IMR-90 (cell line): ENCODE measurements at regions not wholly inside any gene's neighbourhood (a gene's known extent, or its start where the extent isn't known, plus 50 kb on each side); places are given as distances from the start of the nearest gene placed in this dataset.

ENCODE experiments used
- ATAC-seq: fragments of 200-7000 bp; cut with Tn5 transposase; 2 replicates; pipeline ENCODE4 v1.9.1; 2020; ENCODE audit warnings: low read depth, mild to moderate bottlenecking, moderate library complexity
- BruUV-seq: library from RNA; stranded (reverse); fragments of 400-500 nt; replicated peaks from 2 replicates; lab custom pipeline; 2021; lab: Mats Ljungman, UMichigan
- CTCF ChIA-PET: fragments of 300-600 bp; formaldehyde crosslinking; extraction: SDS; loops from one replicate; lab custom pipeline; 2021; ENCODE audit warnings: antibody characterized with exemption; lab: Yijun Ruan, JAX
- POLR2A ChIA-PET: fragments of 300-600 bp; sonication (Branson Sonifier 250); formaldehyde crosslinking; loops from one replicate; lab custom pipeline; 2022; ENCODE audit warnings: antibody characterized with exemption; ENCODE audit not compliant: unreplicated experiment; lab: Charles Lee
- DNase-seq: peaks from one replicate; pipeline ENCODE4 v3.0.0; 2013
- H2AFZ ChIP-seq: replicated peaks from 2 replicates; pipeline ENCODE3; 2013; ENCODE audit warnings: low read length, mild to moderate bottlenecking; ENCODE audit not compliant: poor library complexity
- H2AK5ac ChIP-seq: 2 replicates; pipeline ENCODE4 v1.6.1; 2013; ENCODE audit warnings: low read depth, low read length, inconsistent platforms
- H2AK9ac ChIP-seq: replicated peaks from 2 replicates; pipeline ENCODE3; 2013; ENCODE audit warnings: mild to moderate bottlenecking, low read depth, low read length, moderate library complexity; ENCODE audit not compliant: poor library complexity
- H2BK120ac ChIP-seq: 2 replicates; pipeline ENCODE4 v1.6.1; 2013; ENCODE audit warnings: low read depth, low read length, inconsistent platforms
- H2BK15ac ChIP-seq: 3 replicates; pipeline ENCODE4 v1.6.1; 2013; ENCODE audit warnings: low read depth, low read length, inconsistent platforms
- H2BK20ac ChIP-seq: 2 replicates; pipeline ENCODE4 v1.6.1; 2013; ENCODE audit warnings: low read depth, mild to moderate bottlenecking, inconsistent platforms, low read length, moderate library complexity
- H2BK5ac ChIP-seq: 2 replicates; pipeline ENCODE4 v1.6.1; 2013; ENCODE audit warnings: mild to moderate bottlenecking, low read depth, low read length, inconsistent platforms; ENCODE audit not compliant: poor library complexity, severe bottlenecking
- H3K14ac ChIP-seq: replicated peaks from 2 replicates; pipeline ENCODE4 v1.6.1; 2013; ENCODE audit warnings: low read depth, low read length, inconsistent platforms
- H3K18ac ChIP-seq: 2 replicates; pipeline ENCODE4 v1.6.1; 2013; ENCODE audit warnings: low read depth, low read length, control low read depth
- H3K23ac ChIP-seq: 2 replicates; pipeline ENCODE4 v1.6.1; 2013; ENCODE audit warnings: low read depth, low read length, inconsistent platforms
- H3K27ac ChIP-seq: 2 replicates; pipeline ENCODE4 v1.5.1; 2013; ENCODE audit warnings: mild to moderate bottlenecking, control low read depth, low read length; ENCODE audit not compliant: insufficient read depth
- H3K27me3 ChIP-seq: 2 replicates; pipeline ENCODE4 v1.6.1; 2013; ENCODE audit warnings: low read length; ENCODE audit not compliant: control insufficient read depth, insufficient read depth
- H3K36me3 ChIP-seq: 2 replicates; pipeline ENCODE4 v1.6.1; 2013; ENCODE audit warnings: low read length, mixed read lengths; ENCODE audit not compliant: control insufficient read depth, insufficient read depth
- H3K4ac ChIP-seq: 2 replicates; pipeline ENCODE4 v1.6.1; 2013; ENCODE audit warnings: low read depth, low read length, inconsistent platforms
- H3K4me1 ChIP-seq: 2 replicates; pipeline ENCODE4 v1.6.1; 2013; ENCODE audit warnings: low read length, mixed read lengths; ENCODE audit not compliant: control insufficient read depth, insufficient read depth
- H3K4me2 ChIP-seq: 2 replicates; pipeline ENCODE4 v1.6.1; 2013; ENCODE audit warnings: low read depth, mild to moderate bottlenecking, control low read depth, low read length, moderate library complexity
- H3K4me3 ChIP-seq: 2 replicates; pipeline ENCODE4 v1.5.1; 2013; ENCODE audit warnings: low read depth, mild to moderate bottlenecking, control low read depth, low read length, moderate library complexity; ENCODE audit not compliant: insufficient read depth
- H3K56ac ChIP-seq: 2 replicates; pipeline ENCODE4 v1.6.1; 2013; ENCODE audit warnings: low read length, inconsistent platforms; ENCODE audit not compliant: insufficient read depth; ENCODE audit errors: extremely low read depth
- H3K79me1 ChIP-seq, 2 experiments: 2 replicates each; pipeline ENCODE4 v1.6.1; 2013; ENCODE audit warnings: low read length in 2 of 2, inconsistent platforms in 1 of 2, low read depth in 1 of 2
- H3K9ac ChIP-seq: 2 replicates; pipeline ENCODE4 v1.6.1; 2013; ENCODE audit warnings: low read depth, low read length, control low read depth
- H3K9me1 ChIP-seq: 2 replicates; pipeline ENCODE4 v1.6.1; 2013; ENCODE audit warnings: low read length, inconsistent platforms; ENCODE audit not compliant: insufficient read depth
- H3K9me3 ChIP-seq: 2 replicates; pipeline ENCODE4 v1.6.1; 2013; ENCODE audit warnings: low read length; ENCODE audit not compliant: control insufficient read depth, insufficient read depth
- H4K20me1 ChIP-seq: 2 replicates; pipeline ENCODE4 v1.6.1; 2013; ENCODE audit warnings: low read length, inconsistent platforms; ENCODE audit not compliant: insufficient read depth
- H4K5ac ChIP-seq: 2 replicates; pipeline ENCODE4 v1.6.1; 2013; ENCODE audit warnings: mild to moderate bottlenecking, low read depth, low read length, control low read depth
- H4K8ac ChIP-seq, 2 experiments: 2 replicates each; pipeline ENCODE4 v1.6.1; 2013; ENCODE audit warnings: low read depth in 2 of 2, low read length in 2 of 2, control low read depth in 1 of 2, inconsistent platforms in 1 of 2
- H4K91ac ChIP-seq: 2 replicates; pipeline ENCODE4 v1.6.1; 2013; ENCODE audit warnings: low read depth, low read length, inconsistent platforms; ENCODE audit not compliant: insufficient read depth
- POLR2A ChIP-seq: IDR thresholded peaks from 2 replicates; pipeline ENCODE4 v1.6.1; 2012; ENCODE audit warnings: mild to moderate bottlenecking, low read depth, low read length
- dilution Hi-C: fragments of 300-500 bp; cut with HindIII; formaldehyde crosslinking; loops from one replicate; pipeline ENCODE4 v1.14.3; 2018; ENCODE audit warnings: low sequenced_read_pairs; ENCODE audit not compliant: unreplicated experiment
- in situ Hi-C: fragments of 300-500 bp; cut with MboI; formaldehyde crosslinking; loops from 3 replicates; pipeline ENCODE4 v1.14.3; 2019; ENCODE audit warnings: low sequenced_read_pairs, inconsistent platforms, mixed read lengths
- intact Hi-C: fragments of 100-400 bp; cut with micrococcal nuclease; formaldehyde crosslinking; loops from 2 replicates; pipeline ENCODE4 v1.10.0; 2022
- TF ChIP-seq, protein P1 (sequence below): fragments of 150-350 bp; IDR thresholded peaks from 2 replicates; pipeline ENCODE4 v1.6.1; 2017; ENCODE audit warnings: mild to moderate bottlenecking, antibody characterized with exemption, low read length, low read depth

GRCh38 chr4:125387770-125388169 is 73.0 kb downstream of the FAT4 start:
- peak overlapping the region; percentile 89 for H2BK20ac ChIP-seq
- peak overlapping the region; percentile 76; the same call in 2 of the 3 replicates for H2BK15ac ChIP-seq
- peak overlapping the region; percentile 100 for H2BK5ac ChIP-seq
- H3K4me1 ChIP-seq = peaks cover 3% of the 10 kb centered on the region
- in situ Hi-C loops = no loop called here
- peak overlapping the region; percentile 41; the same call in 1 of the 2 replicates for H3K27ac ChIP-seq
- H2AFZ ChIP-seq = no peak overlapping the region
- peak overlapping the region; percentile 76 for H4K91ac ChIP-seq
- no peaks in the 10 kb centered on the region for H3K9me3 ChIP-seq
- peak overlapping the region; percentile 3; the same call in 1 of the 2 replicates for H3K4me2 ChIP-seq
- DNase-seq (no peak), ATAC-seq (no peak)
- H4K8ac ChIP-seq = peak overlapping the region; percentile 67 to 83; a peak in 3 of 4 replicates
- TF ChIP-seq POLR2A = no peak
- TF ChIP-seq, protein P1, sequence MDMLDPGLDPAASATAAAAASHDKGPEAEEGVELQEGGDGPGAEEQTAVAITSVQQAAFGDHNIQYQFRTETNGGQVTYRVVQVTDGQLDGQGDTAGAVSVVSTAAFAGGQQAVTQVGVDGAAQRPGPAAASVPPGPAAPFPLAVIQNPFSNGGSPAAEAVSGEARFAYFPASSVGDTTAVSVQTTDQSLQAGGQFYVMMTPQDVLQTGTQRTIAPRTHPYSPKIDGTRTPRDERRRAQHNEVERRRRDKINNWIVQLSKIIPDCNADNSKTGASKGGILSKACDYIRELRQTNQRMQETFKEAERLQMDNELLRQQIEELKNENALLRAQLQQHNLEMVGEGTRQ = no peak
- H2AK9ac ChIP-seq = no peak overlapping the region
- H3K4me3 ChIP-seq = no peak overlapping the region
- peak overlapping the region; percentile 93 for H3K14ac ChIP-seq
- ChIA-PET POLR2A (no interaction called here), CTCF (interaction anchor here (0.7 kb wide), 1 partner anchor 345 kb away, joined by 3 read pairs; no protein-coding TSS in a partner anchor)
- no peaks in the 10 kb centered on the region for H4K20me1 ChIP-seq
- peak overlapping the region; percentile 75; the same call in 1 of the 2 replicates for H3K4ac ChIP-seq
- H2BK120ac ChIP-seq = peak overlapping the region; percentile 91
- H3K79me1 ChIP-seq = peaks cover 9 to 15% of the 10 kb centered on the region in 2 experiments; a peak in 3 of 4 replicates
- peak overlapping the region; percentile 42; the same call in 1 of the 2 replicates for H3K56ac ChIP-seq
- dilution Hi-C loops = no loop called here
- no peaks in the 10 kb centered on the region for H3K27me3 ChIP-seq
- peak overlapping the region; percentile 56; the same call in 1 of the 2 replicates for H3K23ac ChIP-seq
- intact Hi-C loops = loop anchor here (2.0 to 5.0 kb wide), 2 partner anchors 19 to 355 kb away; no protein-coding TSS in a partner anchor
- BruUV-seq = no TSS peak
- H2AK5ac ChIP-seq = no peak overlapping the region
- no peaks in the 10 kb centered on the region for H3K36me3 ChIP-seq
- no peak overlapping the region for H3K9ac ChIP-seq
- peak overlapping the region; percentile 87; the same call in 1 of the 2 replicates for H3K18ac ChIP-seq
- peak overlapping the region; percentile 75; the same call in 1 of the 2 replicates for H4K5ac ChIP-seq
- no peaks in the 10 kb centered on the region for H3K9me1 ChIP-seq
